Naive thymus-derived CD4-positive, alpha-beta T cell (primary cell): ENCODE measurements at regions not wholly inside any gene's neighbourhood (a gene's known extent, or its start where the extent isn't known, plus 50 kb on each side); places are given as distances from the start of the nearest gene placed in this dataset.

Source experiments
- ATAC-seq: fragments of 150-1000 bp; cut with Tn5 transposase; 2 replicates; pipeline ENCODE4 v1.10.0; 2021; ENCODE audit warnings: mild to moderate bottlenecking, moderate library complexity
- CTCF ChIA-PET: fragments of 350-600 bp; sonication (Branson Sonifier 250); formaldehyde crosslinking; loops from one replicate; lab custom pipeline; 2021; ENCODE audit warnings: antibody characterized with exemption; lab: Charles Lee
- POLR2A ChIA-PET: fragments of 350-600 bp; sonication (Branson Sonifier 250); formaldehyde crosslinking; loops from one replicate; lab custom pipeline; 2021; ENCODE audit warnings: antibody characterized with exemption, inconsistent platforms; lab: Charles Lee
- DNase-seq, 9 donors: peaks; one replicate each; pipeline versions ENCODE4 v3.0.0 to v3.0.0-alpha.2; 2020 to 2022; ENCODE audit warnings: mixed read lengths in 1 of 9
- H3K27ac ChIP-seq: one replicate; pipeline ENCODE4 v1.7.0; 2013; ENCODE audit warnings: mild to moderate bottlenecking, low read depth, low read length, moderate library complexity
- H3K27me3 ChIP-seq, 2 donors: one replicate each; pipeline ENCODE4 v1.7.0; 2013; ENCODE audit warnings: low read length in 2 of 2, mild to moderate bottlenecking in 2 of 2, moderate library complexity in 2 of 2; ENCODE audit not compliant: control insufficient read depth in 2 of 2, insufficient read depth in 2 of 2
- H3K36me3 ChIP-seq, 3 experiments: 1 replicate in 2 of 3; 2 replicates in 1 of 3; pipeline ENCODE4 v1.7.0; 2013; ENCODE audit warnings: low read length in 3 of 3, mild to moderate bottlenecking in 3 of 3, moderate library complexity in 1 of 3; ENCODE audit not compliant: insufficient read depth in 3 of 3, control insufficient read depth in 2 of 3
- H3K4me1 ChIP-seq, 2 donors: one replicate each; pipeline ENCODE4 v1.7.0; 2013; ENCODE audit warnings: low read length in 2 of 2, mild to moderate bottlenecking in 2 of 2, moderate library complexity in 1 of 2; ENCODE audit not compliant: control insufficient read depth in 2 of 2, insufficient read depth in 2 of 2
- H3K4me3 ChIP-seq: 2 replicates; pipeline ENCODE4 v1.7.0; 2013; ENCODE audit warnings: mild to moderate bottlenecking, low read length
- H3K9me3 ChIP-seq, 3 experiments: 1 replicate in 2 of 3; 2 replicates in 1 of 3; pipeline ENCODE4 v1.7.0; 2013; ENCODE audit warnings: low read length in 3 of 3; ENCODE audit not compliant: control insufficient read depth in 2 of 3
- H3K27ac Mint-ChIP-seq, 9 donors: one replicate each; pipeline ENCODE4 v1.8.0; 2020 to 2022; ENCODE audit warnings: mixed read lengths in 9 of 9, mild to moderate bottlenecking in 8 of 9, moderate library complexity in 5 of 9, inconsistent platforms in 2 of 9
- H3K27me3 Mint-ChIP-seq, 5 donors: one replicate each; pipeline ENCODE4 v1.8.0; 2021 to 2022; ENCODE audit warnings: mixed read lengths in 5 of 5, mild to moderate bottlenecking in 1 of 5
- H3K36me3 Mint-ChIP-seq, 5 donors: one replicate each; pipeline ENCODE4 v1.8.0; 2020 to 2022; ENCODE audit warnings: mixed read lengths in 5 of 5, mild to moderate bottlenecking in 3 of 5, inconsistent platforms in 1 of 5
- H3K4me1 Mint-ChIP-seq, 7 donors: one replicate each; pipeline ENCODE4 v1.8.0; 2020 to 2022; ENCODE audit warnings: mixed read lengths in 7 of 7, mild to moderate bottlenecking in 3 of 7, inconsistent platforms in 1 of 7
- H3K4me3 Mint-ChIP-seq, 10 donors: one replicate each; pipeline ENCODE4 v1.8.0; 2020 to 2022; ENCODE audit warnings: mild to moderate bottlenecking in 10 of 10, mixed read lengths in 10 of 10, moderate library complexity in 6 of 10, inconsistent platforms in 2 of 10
- H3K9me3 Mint-ChIP-seq, 11 donors: one replicate each; pipeline ENCODE4 v1.8.0; 2020 to 2022; ENCODE audit warnings: mixed read lengths in 11 of 11, mild to moderate bottlenecking in 4 of 11, inconsistent platforms in 1 of 11, moderate library complexity in 1 of 11
- intact Hi-C, 2 donors: fragments of 100-400 bp; cut with micrococcal nuclease; formaldehyde crosslinking; loops; one replicate each; pipeline ENCODE4 v1.15.1; 2023

GRCh38 chr11:115885535-115886421 is 381.6 kb upstream of the CADM1 start:
- CTCF ChIA-PET, result no interaction called here

GRCh38 chr11:115884800-115885534 is 380.8 kb upstream of the CADM1 start:
- no peak overlapping the region for H3K4me3 Mint-ChIP-seq
- DNase-seq (no peak), ATAC-seq (no peak)
- ChIA-PET POLR2A (no interaction called here), CTCF (no interaction called here)
- Histone ChIP-seq H3K9me3 (no peaks in the 10 kb centered on the region), H3K4me3 (no peak overlapping the region), H3K4me1 (no peaks in the 10 kb centered on the region), H3K27ac (no peak overlapping the region), H3K27me3 (no peaks in the 10 kb centered on the region), H3K36me3 (no peaks in the 10 kb centered on the region)
- intact Hi-C loops, result no loop called here
- H3K4me1 Mint-ChIP-seq, result no peaks in the 10 kb centered on the region
- no peak overlapping the region for H3K27ac Mint-ChIP-seq
- peaks cover 0 to 7% (median 0%) of the 10 kb centered on the region in 5 donors for H3K36me3 Mint-ChIP-seq
- H3K9me3 Mint-ChIP-seq, result peaks cover 6 to 23% (median 12%) of the 10 kb centered on the region in 11 donors
- peaks cover 0 to 9% (median 5%) of the 10 kb centered on the region in 5 donors for H3K27me3 Mint-ChIP-seq

More at GRCh38 chr11:115885535-115886421, 381.6 kb upstream of the CADM1 start:
- H3K4me1 Mint-ChIP-seq, result no peaks in the 10 kb centered on the region
- ATAC-seq (no peak), DNase-seq (no peak)
- H3K4me1 ChIP-seq, result no peaks in the 10 kb centered on the region
- peaks cover 0 to 9% (median 5%) of the 10 kb centered on the region in 5 donors for H3K27me3 Mint-ChIP-seq
- H3K27me3 ChIP-seq, result no peaks in the 10 kb centered on the region
- H3K36me3 Mint-ChIP-seq, result peaks cover 0 to 7% (median 0%) of the 10 kb centered on the region in 5 donors
- H3K9me3 Mint-ChIP-seq, result peaks cover 6 to 20% (median 12%) of the 10 kb centered on the region in 11 donors
- no peak overlapping the region for H3K4me3 ChIP-seq
- no peaks in the 10 kb centered on the region for H3K9me3 ChIP-seq
- no peak overlapping the region for H3K4me3 Mint-ChIP-seq
- no peaks in the 10 kb centered on the region for H3K36me3 ChIP-seq
- no peak overlapping the region for H3K27ac ChIP-seq
- intact Hi-C loops, result no loop called here
- POLR2A ChIA-PET, result no interaction called here
- no peak overlapping the region for H3K27ac Mint-ChIP-seq

- CTCF ChIA-PET, result no interaction called here
- Histone ChIP-seq H3K4me1 (no peaks in the 10 kb centered on the region), H3K27ac (no peak overlapping the region), H3K36me3 (no peaks in the 10 kb centered on the region), H3K4me3 (no peak overlapping the region), H3K27me3 (no peaks in the 10 kb centered on the region), H3K9me3 (no peaks in the 10 kb centered on the region)
- Mint-ChIP-seq H3K27me3 (peaks cover 0 to 16% (median 2%) of the 10 kb centered on the region in 5 donors), H3K4me3 (no peak overlapping the region), H3K9me3 (peaks cover 0 to 12% (median 2%) of the 10 kb centered on the region in 11 donors), H3K4me1 (peaks cover 0 to 5% (median 0%) of the 10 kb centered on the region in 7 donors), H3K27ac (no peak overlapping the region), H3K36me3 (no peaks in the 10 kb centered on the region)
- DNase-seq (no peak), ATAC-seq (no peak)
- intact Hi-C loops, result no loop called here
- POLR2A ChIA-PET, result no interaction called here
Measured at GRCh38 chr11:115874843-115875242, 370.6 kb upstream of the CADM1 start.

- intact Hi-C loops, result no loop called here
- Mint-ChIP-seq H3K4me1 (peaks cover 0 to 7% (median 0%) of the 10 kb centered on the region in 7 donors), H3K27ac (no peak overlapping the region), H3K27me3 (peaks cover 0 to 21% (median 2%) of the 10 kb centered on the region in 5 donors), H3K4me3 (no peak overlapping the region), H3K9me3 (peaks cover 0 to 13% (median 5%) of the 10 kb centered on the region in 11 donors), H3K36me3 (no peaks in the 10 kb centered on the region)
- no peaks in the 10 kb centered on the region for H3K27me3 ChIP-seq
- no peaks in the 10 kb centered on the region for H3K4me1 ChIP-seq
- H3K4me3 ChIP-seq, result no peak overlapping the region
- no peak overlapping the region for H3K27ac ChIP-seq
- POLR2A ChIA-PET, result no interaction called here
- CTCF ChIA-PET, result no interaction called here
- no peaks in the 10 kb centered on the region for H3K36me3 ChIP-seq
- ATAC-seq (no peak), DNase-seq (no peak)
- no peaks in the 10 kb centered on the region for H3K9me3 ChIP-seq
Measured at GRCh38 chr11:115873813-115874212, 369.6 kb upstream of the CADM1 start.

GRCh38 chr11:115872416-115872815 is 368.2 kb upstream of the CADM1 start:
- no peak for DNase-seq
- H3K4me3 Mint-ChIP-seq, result no peak overlapping the region
- Histone ChIP-seq H3K27me3 (no peaks in the 10 kb centered on the region), H3K27ac (no peak overlapping the region), H3K9me3 (no peaks in the 10 kb centered on the region), H3K4me3 (no peak overlapping the region), H3K4me1 (no peaks in the 10 kb centered on the region), H3K36me3 (no peaks in the 10 kb centered on the region)
- no peaks in the 10 kb centered on the region for H3K36me3 Mint-ChIP-seq
- CTCF ChIA-PET, result no interaction called here
- H3K9me3 Mint-ChIP-seq, result peaks cover 0 to 15% (median 5%) of the 10 kb centered on the region in 11 donors
- POLR2A ChIA-PET, result no interaction called here
- H3K27me3 Mint-ChIP-seq, result peaks cover 0 to 21% (median 2%) of the 10 kb centered on the region in 5 donors
- ATAC-seq, result peak; percentile 54
- H3K27ac Mint-ChIP-seq, result no peak overlapping the region
- H3K4me1 Mint-ChIP-seq, result peaks cover 0 to 7% (median 0%) of the 10 kb centered on the region in 7 donors
- intact Hi-C loops, result no loop called here

GRCh38 chr11:115871161-115871760 is 367.0 kb upstream of the CADM1 start:
- Mint-ChIP-seq H3K27me3 (peaks cover 0 to 21% (median 2%) of the 10 kb centered on the region in 5 donors), H3K4me3 (no peak overlapping the region), H3K4me1 (peaks cover 0 to 7% (median 0%) of the 10 kb centered on the region in 7 donors), H3K9me3 (peaks cover 0 to 15% (median 5%) of the 10 kb centered on the region in 11 donors), H3K27ac (no peak overlapping the region), H3K36me3 (no peaks in the 10 kb centered on the region)
- Histone ChIP-seq H3K27ac (no peak overlapping the region), H3K9me3 (no peaks in the 10 kb centered on the region), H3K4me3 (no peak overlapping the region), H3K27me3 (no peaks in the 10 kb centered on the region), H3K36me3 (no peaks in the 10 kb centered on the region), H3K4me1 (no peaks in the 10 kb centered on the region)
- intact Hi-C loops, result no loop called here
- POLR2A ChIA-PET, result no interaction called here
- CTCF ChIA-PET, result no interaction called here
- no peak for DNase-seq
- no peak for ATAC-seq
